ENCODE measurements at regions not wholly inside any gene's neighbourhood (a gene's known extent, or its start where the extent isn't known, plus 50 kb on each side); places are given as distances from the start of the nearest gene placed in this dataset.

DNA sequence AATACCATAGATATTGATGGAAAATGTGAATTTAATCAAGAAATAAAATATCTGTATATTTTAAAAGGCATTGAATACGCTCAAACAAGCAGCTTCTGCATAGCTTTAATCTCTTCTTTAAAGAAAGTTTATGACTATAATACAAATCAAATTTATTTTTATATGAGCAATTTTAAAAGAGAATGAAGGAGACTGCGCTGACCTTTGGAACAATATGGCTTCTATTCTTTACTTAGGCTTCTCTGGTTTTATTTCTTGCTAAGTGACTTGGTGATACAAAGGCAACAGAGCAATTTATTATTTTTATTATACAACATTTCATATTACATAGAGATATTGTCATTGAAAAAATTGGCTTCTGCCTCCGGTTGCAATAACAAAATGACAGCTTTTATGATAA, 776.7 kb downstream of the TBC1D32 start:
- DNase-seq (ENCODE audit: low read depth in 1 of 2, low spot score in 1 of 2), result no peak
- Histone ChIP-seq H3K27me3 (ENCODE audit: insufficient read depth, poor library complexity, severe bottlenecking) (no peaks in the 10 kb centered on the region), H3K27ac (replicated peaks) (no peak overlapping the region), H3K4me3 (replicated peaks; ENCODE audit: insufficient read depth, low read length) (no peak overlapping the region)
- TF ChIP-seq, protein P1, sequence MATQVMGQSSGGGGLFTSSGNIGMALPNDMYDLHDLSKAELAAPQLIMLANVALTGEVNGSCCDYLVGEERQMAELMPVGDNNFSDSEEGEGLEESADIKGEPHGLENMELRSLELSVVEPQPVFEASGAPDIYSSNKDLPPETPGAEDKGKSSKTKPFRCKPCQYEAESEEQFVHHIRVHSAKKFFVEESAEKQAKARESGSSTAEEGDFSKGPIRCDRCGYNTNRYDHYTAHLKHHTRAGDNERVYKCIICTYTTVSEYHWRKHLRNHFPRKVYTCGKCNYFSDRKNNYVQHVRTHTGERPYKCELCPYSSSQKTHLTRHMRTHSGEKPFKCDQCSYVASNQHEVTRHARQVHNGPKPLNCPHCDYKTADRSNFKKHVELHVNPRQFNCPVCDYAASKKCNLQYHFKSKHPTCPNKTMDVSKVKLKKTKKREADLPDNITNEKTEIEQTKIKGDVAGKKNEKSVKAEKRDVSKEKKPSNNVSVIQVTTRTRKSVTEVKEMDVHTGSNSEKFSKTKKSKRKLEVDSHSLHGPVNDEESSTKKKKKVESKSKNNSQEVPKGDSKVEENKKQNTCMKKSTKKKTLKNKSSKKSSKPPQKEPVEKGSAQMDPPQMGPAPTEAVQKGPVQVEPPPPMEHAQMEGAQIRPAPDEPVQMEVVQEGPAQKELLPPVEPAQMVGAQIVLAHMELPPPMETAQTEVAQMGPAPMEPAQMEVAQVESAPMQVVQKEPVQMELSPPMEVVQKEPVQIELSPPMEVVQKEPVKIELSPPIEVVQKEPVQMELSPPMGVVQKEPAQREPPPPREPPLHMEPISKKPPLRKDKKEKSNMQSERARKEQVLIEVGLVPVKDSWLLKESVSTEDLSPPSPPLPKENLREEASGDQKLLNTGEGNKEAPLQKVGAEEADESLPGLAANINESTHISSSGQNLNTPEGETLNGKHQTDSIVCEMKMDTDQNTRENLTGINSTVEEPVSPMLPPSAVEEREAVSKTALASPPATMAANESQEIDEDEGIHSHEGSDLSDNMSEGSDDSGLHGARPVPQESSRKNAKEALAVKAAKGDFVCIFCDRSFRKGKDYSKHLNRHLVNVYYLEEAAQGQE (IDR thresholded peaks at IDR 0.05; ENCODE audit: insufficient replicate concordance, low read depth), result no peak
- TF ChIP-seq GABPA (IDR thresholded peaks at IDR 0.05; ENCODE audit: low read depth) (no peak), SPI1 (IDR thresholded peaks at IDR 0.05; ENCODE audit: borderline replicate concordance, low read depth) (no peak)
- TF ChIP-seq, protein P2, sequence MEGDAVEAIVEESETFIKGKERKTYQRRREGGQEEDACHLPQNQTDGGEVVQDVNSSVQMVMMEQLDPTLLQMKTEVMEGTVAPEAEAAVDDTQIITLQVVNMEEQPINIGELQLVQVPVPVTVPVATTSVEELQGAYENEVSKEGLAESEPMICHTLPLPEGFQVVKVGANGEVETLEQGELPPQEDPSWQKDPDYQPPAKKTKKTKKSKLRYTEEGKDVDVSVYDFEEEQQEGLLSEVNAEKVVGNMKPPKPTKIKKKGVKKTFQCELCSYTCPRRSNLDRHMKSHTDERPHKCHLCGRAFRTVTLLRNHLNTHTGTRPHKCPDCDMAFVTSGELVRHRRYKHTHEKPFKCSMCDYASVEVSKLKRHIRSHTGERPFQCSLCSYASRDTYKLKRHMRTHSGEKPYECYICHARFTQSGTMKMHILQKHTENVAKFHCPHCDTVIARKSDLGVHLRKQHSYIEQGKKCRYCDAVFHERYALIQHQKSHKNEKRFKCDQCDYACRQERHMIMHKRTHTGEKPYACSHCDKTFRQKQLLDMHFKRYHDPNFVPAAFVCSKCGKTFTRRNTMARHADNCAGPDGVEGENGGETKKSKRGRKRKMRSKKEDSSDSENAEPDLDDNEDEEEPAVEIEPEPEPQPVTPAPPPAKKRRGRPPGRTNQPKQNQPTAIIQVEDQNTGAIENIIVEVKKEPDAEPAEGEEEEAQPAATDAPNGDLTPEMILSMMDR (IDR thresholded peaks at IDR 0.05; ENCODE audit: insufficient read depth, low read length), result no peak

DNA sequence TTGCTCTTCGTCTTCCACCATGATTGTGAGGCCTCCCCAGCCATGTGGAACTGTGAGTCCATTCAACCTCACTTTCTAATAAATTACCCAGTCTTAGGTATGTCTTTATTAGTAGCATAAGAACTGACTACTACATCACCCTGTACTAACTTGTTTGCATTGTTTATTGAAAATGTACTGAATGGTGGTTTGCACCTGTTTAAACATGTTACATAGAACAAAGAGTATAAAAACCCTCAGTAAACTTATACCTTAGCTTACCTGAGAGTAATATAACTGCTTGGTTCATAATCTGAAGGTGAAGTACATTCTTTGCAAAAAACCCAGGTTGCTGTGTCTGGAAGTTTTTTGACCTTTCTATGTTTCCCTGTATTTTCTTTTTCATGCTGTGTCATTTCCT, 777.8 kb downstream of the TBC1D32 start:
- no peak for TF ChIP-seq POLR2AphosphoS5 (IDR thresholded peaks at IDR 0.05; ENCODE audit: low read depth)
- TF ChIP-seq, protein P2 (IDR thresholded peaks at IDR 0.05; ENCODE audit: insufficient read depth, low read length), result no peak
- no peak for TF ChIP-seq GABPA (IDR thresholded peaks at IDR 0.05; ENCODE audit: low read depth)
- TF ChIP-seq SPI1 (IDR thresholded peaks at IDR 0.05; ENCODE audit: borderline replicate concordance, low read depth), result no peak
- TF ChIP-seq, protein P1 (IDR thresholded peaks at IDR 0.05; ENCODE audit: insufficient replicate concordance, low read depth), result no peak
- H3K4me3 ChIP-seq (replicated peaks; ENCODE audit: insufficient read depth, low read length), result no peak overlapping the region
- no peak for DNase-seq (ENCODE audit: low read depth in 1 of 2, low spot score in 1 of 2)
- H3K27me3 ChIP-seq (ENCODE audit: insufficient read depth, poor library complexity, severe bottlenecking), result no peaks in the 10 kb centered on the region
- H3K27ac ChIP-seq (replicated peaks), result no peak overlapping the region

DNA sequence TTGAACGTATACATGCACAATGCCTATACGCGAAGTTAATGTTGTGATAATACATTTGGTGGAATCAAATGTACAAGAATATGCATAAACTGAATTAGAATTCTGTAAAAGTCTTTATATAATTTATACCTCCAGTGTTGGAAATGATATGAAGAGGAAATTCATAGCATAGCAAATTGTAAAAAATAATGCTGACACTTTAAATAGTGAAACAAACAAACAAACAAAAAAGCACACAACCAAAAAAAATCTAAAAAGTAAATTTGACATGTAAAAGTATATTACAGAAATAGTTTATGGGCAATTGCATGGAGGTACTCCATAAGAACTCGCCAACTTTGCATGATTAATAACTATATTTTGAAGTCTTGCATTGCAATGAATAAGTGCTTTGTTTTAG, 780.9 kb downstream of the TBC1D32 start:
- H3K27me3 ChIP-seq (ENCODE audit: insufficient read depth, poor library complexity, severe bottlenecking), result no peaks in the 10 kb centered on the region
- TF ChIP-seq, protein P1 (IDR thresholded peaks at IDR 0.05; ENCODE audit: insufficient replicate concordance, low read depth), result no peak
- no peak for TF ChIP-seq SPI1 (IDR thresholded peaks at IDR 0.05; ENCODE audit: borderline replicate concordance, low read depth)
- no peak for TF ChIP-seq POLR2AphosphoS5 (IDR thresholded peaks at IDR 0.05; ENCODE audit: low read depth)
- TF ChIP-seq, protein P2 (IDR thresholded peaks at IDR 0.05; ENCODE audit: insufficient read depth, low read length), result no peak
- no peak overlapping the region for H3K27ac ChIP-seq (replicated peaks)
- no peak overlapping the region for H3K4me3 ChIP-seq (replicated peaks; ENCODE audit: insufficient read depth, low read length)
- DNase-seq (ENCODE audit: low read depth in 1 of 2, low spot score in 1 of 2), result no peak

All from HL-60 (cell line).